HepG2 (cell line): ENCODE measurements at regions not wholly inside any gene's neighbourhood (a gene's known extent, or its start where the extent isn't known, plus 50 kb on each side); places are given as distances from the start of the nearest gene placed in this dataset.

ENCODE experiments used
- ATM ChIP-seq: fragments of 450-650 bp; IDR thresholded peaks from 2 replicates; pipeline ENCODE4 v1.7.1; 2017; ENCODE audit warnings: mild to moderate bottlenecking, borderline replicate concordance
- GABPA ChIP-seq, 2 experiments: IDR thresholded peaks; 2 replicates each; pipeline ENCODE4 v1.6.1; 2011 to 2016; ENCODE audit warnings: low read depth in 2 of 2, low read length in 1 of 2, missing biosample characterization in 1 of 2, missing genetic modification characterization in 1 of 2
- GTF3A ChIP-seq: sonication (generic); formaldehyde crosslinking; conservative IDR thresholded peaks from 2 replicates; pipeline ENCODE4 v1.4.0; 2020; ENCODE audit warnings: mild to moderate bottlenecking, missing genetic modification reagents
- HMG20A ChIP-seq: IDR thresholded peaks from 2 replicates; pipeline ENCODE4 v1.6.1; 2016; ENCODE audit warnings: borderline replicate concordance
- IRX3 ChIP-seq: sonication (generic); formaldehyde crosslinking; IDR thresholded peaks from 2 replicates; pipeline ENCODE4 v1.8.1; 2023; ENCODE audit warnings: mild to moderate bottlenecking, low read depth, missing genetic modification reagents, borderline replicate concordance
- ISL2 ChIP-seq: sonication (generic); formaldehyde crosslinking; IDR thresholded peaks from 2 replicates; pipeline ENCODE4 v1.5.0; 2020; ENCODE audit warnings: missing genetic modification reagents
- KAT2B ChIP-seq: fragments of 150-350 bp; IDR thresholded peaks from 2 replicates; pipeline ENCODE4 v1.6.1; 2014; ENCODE audit warnings: low read depth, low read length, borderline replicate concordance
- KLF12 ChIP-seq: sonication (generic); formaldehyde crosslinking; IDR thresholded peaks from 2 replicates; pipeline ENCODE4 v1.4.0; 2020; ENCODE audit warnings: missing genetic modification reagents, borderline replicate concordance
- MATR3 ChIP-seq: sonication (generic); formaldehyde crosslinking; IDR thresholded peaks from 2 replicates; pipeline ENCODE4 v1.4.0; 2020; ENCODE audit warnings: missing genetic modification reagents
- NFIC ChIP-seq: IDR thresholded peaks from 2 replicates; pipeline ENCODE4 v1.6.1; 2012; ENCODE audit warnings: mild to moderate bottlenecking, low read length, inconsistent platforms
- PHF5A ChIP-seq: IDR thresholded peaks from one replicate; pipeline ENCODE4 v1.6.1; 2018; ENCODE audit warnings: low read depth, missing genetic modification reagents; ENCODE audit not compliant: unreplicated experiment
- PLRG1 ChIP-seq: fragments of 450-650 bp; conservative IDR thresholded peaks from 2 replicates; pipeline ENCODE4 v1.6.1; 2016
- RARA ChIP-seq: IDR thresholded peaks from 2 replicates; pipeline ENCODE4 v1.6.1; 2016; ENCODE audit warnings: missing genetic modification reagents, missing compliant biosample characterization
- RXRB ChIP-seq: IDR thresholded peaks from 2 replicates; pipeline ENCODE4 v1.6.1; 2016; ENCODE audit warnings: borderline replicate concordance, missing genetic modification reagents, missing compliant biosample characterization
- SMAD1 ChIP-seq: sonication (generic); formaldehyde crosslinking; IDR thresholded peaks from 2 replicates; pipeline ENCODE4 v1.4.0; 2020; ENCODE audit warnings: missing genetic modification reagents, low read depth, mild to moderate bottlenecking, borderline replicate concordance
- SUZ12 ChIP-seq: fragments of 150-350 bp; IDR thresholded peaks from 2 replicates; pipeline ENCODE4 v1.6.1; 2014; ENCODE audit warnings: low read depth, low read length
- ZFP37 ChIP-seq: sonication (generic); formaldehyde crosslinking; IDR thresholded peaks from 2 replicates; pipeline ENCODE4 v1.4.0; 2020; ENCODE audit warnings: missing genetic modification reagents, borderline replicate concordance
- ZNF343 ChIP-seq: sonication (generic); formaldehyde crosslinking; IDR thresholded peaks from 2 replicates; pipeline ENCODE4 v1.4.0; 2020; ENCODE audit warnings: mild to moderate bottlenecking, missing genetic modification reagents
- ZNF460 ChIP-seq: sonication (generic); formaldehyde crosslinking; IDR thresholded peaks from 2 replicates; pipeline ENCODE4 v1.5.1; 2020; ENCODE audit warnings: missing genetic modification reagents, mild to moderate bottlenecking, borderline replicate concordance
- ZNF589 ChIP-seq: sonication (generic); formaldehyde crosslinking; conservative IDR thresholded peaks from 2 replicates; pipeline ENCODE4 v1.8.0; 2022; ENCODE audit warnings: mild to moderate bottlenecking, moderate library complexity, missing genetic modification reagents
- ZNF619 ChIP-seq: sonication (generic); formaldehyde crosslinking; IDR thresholded peaks from 2 replicates; pipeline ENCODE4 v1.4.0; 2020; ENCODE audit warnings: mild to moderate bottlenecking, missing genetic modification reagents
- ZNF704 ChIP-seq: sonication (generic); formaldehyde crosslinking; IDR thresholded peaks from 2 replicates; pipeline ENCODE4 v1.8.1; 2023; ENCODE audit warnings: mild to moderate bottlenecking, inconsistent platforms, moderate library complexity, missing genetic modification reagents, borderline replicate concordance
- ZNF83 ChIP-seq: sonication (generic); formaldehyde crosslinking; IDR thresholded peaks from 2 replicates; pipeline ENCODE4 v1.4.0; 2020; ENCODE audit warnings: missing genetic modification reagents, mild to moderate bottlenecking, borderline replicate concordance
- TF ChIP-seq, protein P1 (sequence below): sonication (generic); formaldehyde crosslinking; IDR thresholded peaks from 2 replicates; pipeline ENCODE4 v1.4.0; 2020; ENCODE audit warnings: missing genetic modification reagents
- TF ChIP-seq, protein P2 (sequence below): sonication (generic); formaldehyde crosslinking; IDR thresholded peaks from 2 replicates; pipeline ENCODE4 v1.5.1; 2020; ENCODE audit warnings: missing genetic modification reagents, mild to moderate bottlenecking, borderline replicate concordance
- TF ChIP-seq, protein P3 (sequence below): sonication (generic); formaldehyde crosslinking; IDR thresholded peaks from 2 replicates; pipeline ENCODE4 v1.4.0; 2020; ENCODE audit warnings: mild to moderate bottlenecking, missing genetic modification reagents

- peak; percentile 62; the same call in 1 of the 2 replicates for TF ChIP-seq HMG20A (CRISPR knock-in tag)
- TF ChIP-seq, protein P1, sequence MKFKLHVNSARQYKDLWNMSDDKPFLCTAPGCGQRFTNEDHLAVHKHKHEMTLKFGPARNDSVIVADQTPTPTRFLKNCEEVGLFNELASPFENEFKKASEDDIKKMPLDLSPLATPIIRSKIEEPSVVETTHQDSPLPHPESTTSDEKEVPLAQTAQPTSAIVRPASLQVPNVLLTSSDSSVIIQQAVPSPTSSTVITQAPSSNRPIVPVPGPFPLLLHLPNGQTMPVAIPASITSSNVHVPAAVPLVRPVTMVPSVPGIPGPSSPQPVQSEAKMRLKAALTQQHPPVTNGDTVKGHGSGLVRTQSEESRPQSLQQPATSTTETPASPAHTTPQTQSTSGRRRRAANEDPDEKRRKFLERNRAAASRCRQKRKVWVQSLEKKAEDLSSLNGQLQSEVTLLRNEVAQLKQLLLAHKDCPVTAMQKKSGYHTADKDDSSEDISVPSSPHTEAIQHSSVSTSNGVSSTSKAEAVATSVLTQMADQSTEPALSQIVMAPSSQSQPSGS, result no peak; the same call in 1 of the 2 replicates
- TF ChIP-seq KLF12 (CRISPR knock-in tag), result no peak
- no peak for TF ChIP-seq ZNF589 (CRISPR knock-in tag)
- 0 out of 2 replicates have a peak, but pooled peaks have one; percentile 41 for TF ChIP-seq NFIC
- TF ChIP-seq ATM, result no peak
- TF ChIP-seq, protein P2, sequence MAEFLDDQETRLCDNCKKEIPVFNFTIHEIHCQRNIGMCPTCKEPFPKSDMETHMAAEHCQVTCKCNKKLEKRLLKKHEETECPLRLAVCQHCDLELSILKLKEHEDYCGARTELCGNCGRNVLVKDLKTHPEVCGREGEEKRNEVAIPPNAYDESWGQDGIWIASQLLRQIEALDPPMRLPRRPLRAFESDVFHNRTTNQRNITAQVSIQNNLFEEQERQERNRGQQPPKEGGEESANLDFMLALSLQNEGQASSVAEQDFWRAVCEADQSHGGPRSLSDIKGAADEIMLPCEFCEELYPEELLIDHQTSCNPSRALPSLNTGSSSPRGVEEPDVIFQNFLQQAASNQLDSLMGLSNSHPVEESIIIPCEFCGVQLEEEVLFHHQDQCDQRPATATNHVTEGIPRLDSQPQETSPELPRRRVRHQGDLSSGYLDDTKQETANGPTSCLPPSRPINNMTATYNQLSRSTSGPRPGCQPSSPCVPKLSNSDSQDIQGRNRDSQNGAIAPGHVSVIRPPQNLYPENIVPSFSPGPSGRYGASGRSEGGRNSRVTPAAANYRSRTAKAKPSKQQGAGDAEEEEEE, result no peak
- TF ChIP-seq PHF5A (CRISPR knock-in tag), result no peak
- peak; percentile 63; the same call in 1 of the 2 replicates for TF ChIP-seq RXRB (CRISPR knock-in tag)
- TF ChIP-seq, protein P3, sequence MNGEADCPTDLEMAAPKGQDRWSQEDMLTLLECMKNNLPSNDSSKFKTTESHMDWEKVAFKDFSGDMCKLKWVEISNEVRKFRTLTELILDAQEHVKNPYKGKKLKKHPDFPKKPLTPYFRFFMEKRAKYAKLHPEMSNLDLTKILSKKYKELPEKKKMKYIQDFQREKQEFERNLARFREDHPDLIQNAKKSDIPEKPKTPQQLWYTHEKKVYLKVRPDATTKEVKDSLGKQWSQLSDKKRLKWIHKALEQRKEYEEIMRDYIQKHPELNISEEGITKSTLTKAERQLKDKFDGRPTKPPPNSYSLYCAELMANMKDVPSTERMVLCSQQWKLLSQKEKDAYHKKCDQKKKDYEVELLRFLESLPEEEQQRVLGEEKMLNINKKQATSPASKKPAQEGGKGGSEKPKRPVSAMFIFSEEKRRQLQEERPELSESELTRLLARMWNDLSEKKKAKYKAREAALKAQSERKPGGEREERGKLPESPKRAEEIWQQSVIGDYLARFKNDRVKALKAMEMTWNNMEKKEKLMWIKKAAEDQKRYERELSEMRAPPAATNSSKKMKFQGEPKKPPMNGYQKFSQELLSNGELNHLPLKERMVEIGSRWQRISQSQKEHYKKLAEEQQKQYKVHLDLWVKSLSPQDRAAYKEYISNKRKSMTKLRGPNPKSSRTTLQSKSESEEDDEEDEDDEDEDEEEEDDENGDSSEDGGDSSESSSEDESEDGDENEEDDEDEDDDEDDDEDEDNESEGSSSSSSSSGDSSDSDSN (CRISPR knock-in tag), result no peak
- no peak for TF ChIP-seq MATR3 (CRISPR knock-in tag)
- TF ChIP-seq SUZ12, result no peak
- TF ChIP-seq ZNF343 (CRISPR knock-in tag), result no peak
- TF ChIP-seq IRX3 (CRISPR knock-in tag), result 0 out of 2 replicates have a peak, but pooled peaks have one; percentile 46
- TF ChIP-seq ZFP37 (CRISPR knock-in tag), result no peak
- no peak for TF ChIP-seq GABPA (IDR thresholded peaks at IDR 0.05; ENCODE audit: low read depth, low read length)
- peak; percentile 57 for TF ChIP-seq GABPA (CRISPR knock-in tag; IDR thresholded peaks at IDR 0.05; ENCODE audit: low read depth)
- no peak for TF ChIP-seq SMAD1
- TF ChIP-seq GTF3A (CRISPR knock-in tag), result no peak
- TF ChIP-seq ZNF460 (CRISPR knock-in tag), result no peak
- TF ChIP-seq RARA, result peak; percentile 81
- peak; percentile 77 for TF ChIP-seq ISL2 (CRISPR knock-in tag)
- TF ChIP-seq ZNF619, result no peak
- TF ChIP-seq KAT2B, result no peak
- no peak for TF ChIP-seq ZNF83 (CRISPR knock-in tag)
- no peak for TF ChIP-seq ZNF704 (CRISPR knock-in tag)
- TF ChIP-seq PLRG1, result no peak
Measured at GRCh38 chr5:42874621-42875198, 63.0 kb upstream of the SELENOP start (continued).
